ENCODE measurements at regions not wholly inside any gene's neighbourhood (a gene's known extent, or its start where the extent isn't known, plus 50 kb on each side); places are given as distances from the start of the nearest gene placed in this dataset.

GRCh38 chr20:52457826-52458225, 266.2 kb upstream of the ZFP64 start:
- TF ChIP-seq EP300 (IDR thresholded peaks at IDR 0.05; ENCODE audit: borderline replicate concordance) (no peak), REST (IDR thresholded peaks at IDR 0.05; ENCODE audit: low read depth) (no peak), EGR1 (IDR thresholded peaks at IDR 0.05) (no peak), ZBTB7A (IDR thresholded peaks at IDR 0.05; ENCODE audit: low read depth) (no peak), RAD21 (IDR thresholded peaks at IDR 0.05; ENCODE audit: low read depth) (no peak), YY1 (IDR thresholded peaks at IDR 0.05; ENCODE audit: low read depth) (no peak), CEBPB (IDR thresholded peaks at IDR 0.05) (no peak)
- TF ChIP-seq, protein P1, sequence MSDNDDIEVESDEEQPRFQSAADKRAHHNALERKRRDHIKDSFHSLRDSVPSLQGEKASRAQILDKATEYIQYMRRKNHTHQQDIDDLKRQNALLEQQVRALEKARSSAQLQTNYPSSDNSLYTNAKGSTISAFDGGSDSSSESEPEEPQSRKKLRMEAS (IDR thresholded peaks at IDR 0.05): no peak
